ENCODE measurements at regions not wholly inside any gene's neighbourhood (a gene's known extent, or its start where the extent isn't known, plus 50 kb on each side); places are given as distances from the start of the nearest gene placed in this dataset.

DNA sequence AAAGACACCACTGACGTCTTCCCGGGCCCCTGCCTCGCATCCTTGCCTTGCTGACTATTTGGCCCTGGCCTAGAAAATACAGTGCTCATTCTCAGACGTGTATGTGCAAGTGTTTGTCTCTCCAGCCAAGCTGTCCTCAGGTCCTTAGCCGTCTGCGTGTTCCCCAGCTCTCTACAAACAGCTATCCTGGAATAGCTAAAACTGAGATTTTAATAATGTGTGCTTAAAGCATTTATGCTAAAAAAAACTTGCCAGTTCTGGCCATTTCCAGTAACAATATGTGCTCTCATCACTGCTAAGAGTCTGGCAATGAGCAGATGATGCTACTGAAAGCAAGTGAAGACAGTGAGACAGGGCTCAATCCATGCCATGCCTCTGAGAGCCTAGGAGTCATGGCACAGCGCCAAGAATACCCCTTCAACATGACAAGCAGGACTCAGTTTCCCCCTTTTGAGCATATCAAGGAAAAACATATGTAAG lies 55.7 kb downstream of the IRF2BP2 start:
- DNase-seq: no peak

- DNase-seq: no peak
Measured at GRCh38 chr1:234553240-234554188, 56.5 kb downstream of the IRF2BP2 start.

GRCh38 chr1:234551032-234551378 lies 59.0 kb downstream of the IRF2BP2 start:
- no peak for DNase-seq

DNA sequence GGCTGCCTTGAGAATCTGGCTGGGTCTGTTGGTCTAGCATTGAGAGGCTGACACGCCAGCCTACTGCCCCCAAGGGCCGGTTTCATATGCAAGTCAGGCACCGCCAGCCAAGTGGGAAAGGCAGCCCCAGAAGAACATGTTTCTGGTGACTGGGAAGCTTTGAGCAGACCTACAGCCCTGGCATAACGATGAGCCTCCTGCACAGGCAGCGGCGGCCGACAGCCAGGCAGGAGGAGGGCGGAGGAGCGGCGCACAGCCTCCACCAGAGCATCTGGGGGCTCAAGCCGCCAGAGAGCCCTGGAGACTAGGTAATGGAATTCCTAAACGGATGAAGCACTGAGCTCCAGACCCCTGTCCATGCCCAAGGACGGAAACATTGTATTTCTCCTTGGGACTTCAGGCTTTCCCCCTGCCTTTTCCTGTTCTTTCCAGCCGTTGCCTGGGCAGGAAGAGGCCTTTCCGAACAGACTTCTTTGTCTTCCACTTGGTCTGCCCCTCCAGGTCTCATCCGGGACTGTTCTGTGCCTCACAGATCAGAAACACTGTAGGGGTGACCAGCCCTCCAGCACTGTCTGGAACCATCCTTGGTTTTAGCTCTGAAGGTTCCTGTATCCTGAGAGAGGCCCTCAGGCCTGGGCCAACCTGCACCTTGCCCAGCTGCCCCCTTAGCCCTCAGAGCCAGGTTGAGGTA lies 59.5 kb downstream of the IRF2BP2 start:
- no peak for DNase-seq

- DNase-seq: no peak
Measured at GRCh38 chr1:234549447-234550021, 60.4 kb downstream of the IRF2BP2 start.

DNA sequence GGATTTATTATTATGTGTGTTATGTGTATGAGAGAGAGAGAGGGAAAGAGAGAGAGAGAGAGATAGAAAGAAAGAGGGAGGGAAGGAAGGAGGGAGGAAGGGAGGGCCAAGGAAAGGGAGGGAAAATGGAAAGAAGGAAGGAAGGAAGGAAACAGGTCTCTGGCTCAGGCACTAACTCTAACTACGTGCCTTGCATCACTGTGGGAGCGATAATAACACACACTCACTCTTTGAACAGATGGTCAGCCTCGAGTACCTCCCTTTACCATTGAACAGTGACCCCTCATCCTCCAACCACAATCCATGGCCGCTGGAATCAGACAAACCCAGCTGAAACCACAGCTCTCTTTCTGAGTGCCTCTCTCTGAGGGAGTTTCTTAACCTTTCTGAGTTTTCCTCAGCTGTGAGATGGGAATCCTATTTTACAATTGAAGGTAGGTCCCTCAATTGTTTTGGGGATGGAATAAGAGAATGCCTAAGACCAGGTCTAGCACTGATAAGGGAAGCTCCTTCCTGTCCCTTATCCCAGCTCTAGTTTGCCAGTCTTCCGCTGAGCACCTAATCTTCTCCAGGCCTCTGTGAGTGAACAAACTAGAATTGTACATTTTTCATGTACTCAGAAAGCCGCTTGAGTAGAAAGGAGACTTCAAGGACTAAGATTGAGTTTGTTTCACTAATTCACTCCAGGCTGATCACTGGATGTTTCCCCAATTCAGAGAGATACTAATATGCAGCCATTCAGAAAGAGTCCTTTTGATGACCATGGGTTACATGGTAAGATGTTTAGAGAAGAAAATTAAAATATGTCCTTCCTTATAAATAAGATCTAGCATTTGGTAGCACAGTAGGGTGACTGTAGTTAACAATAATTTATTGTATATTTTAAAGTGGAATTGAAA lies 62.8 kb downstream of the IRF2BP2 start:
- no peak for DNase-seq

DNA sequence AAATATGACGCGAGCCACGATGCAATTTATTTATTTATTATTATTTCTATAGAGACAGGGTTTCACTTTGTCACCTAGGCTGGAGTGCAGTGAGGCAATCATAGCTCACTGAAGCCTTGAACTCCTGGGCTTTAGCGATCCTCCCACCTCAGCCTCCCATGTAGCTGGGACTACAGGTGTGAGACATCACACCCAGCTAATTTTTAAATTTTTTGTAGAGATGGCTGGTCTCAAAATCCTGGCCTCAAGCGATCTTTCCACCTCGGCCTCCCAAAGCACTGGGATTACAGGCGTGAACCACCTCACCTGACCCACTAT lies 63.6 kb downstream of the IRF2BP2 start:
- no peak for DNase-seq

- DNase-seq: no peak
Measured at GRCh38 chr1:234545517-234546386, 64.2 kb downstream of the IRF2BP2 start.

DNA sequence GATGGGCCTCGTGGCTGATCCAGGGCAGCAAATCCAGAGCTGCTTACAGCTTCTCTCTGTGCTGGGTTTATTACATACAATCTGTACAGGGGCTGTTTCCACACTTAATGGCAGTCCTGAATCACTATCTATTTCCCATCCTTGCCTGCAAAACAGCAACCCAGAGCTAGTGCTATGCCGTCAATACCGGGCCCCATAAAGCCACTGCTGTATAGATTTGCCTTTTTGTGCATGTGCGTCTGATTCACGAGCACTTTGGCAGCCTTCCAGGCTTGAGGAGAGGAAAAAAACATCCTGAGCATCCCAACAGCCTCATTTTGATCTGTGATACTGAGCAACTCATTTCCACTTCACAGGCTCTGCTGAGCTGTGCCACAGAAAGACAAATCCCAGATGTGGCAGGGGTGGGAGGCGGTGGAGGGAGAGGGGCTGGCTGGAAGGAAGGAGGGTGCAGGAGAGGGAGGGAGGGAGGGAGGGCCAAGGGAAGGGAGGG lies 65.2 kb upstream of the TARBP1 start:
- DNase-seq: peak; percentile 6

GRCh38 chr1:234543442-234544086 lies 64.6 kb upstream of the TARBP1 start:
- no peak for DNase-seq

- DNase-seq: no peak
Measured at GRCh38 chr1:234542211-234542850, 63.4 kb upstream of the TARBP1 start.

GRCh38 chr1:234541286-234541975 lies 62.5 kb upstream of the TARBP1 start:
- no peak for DNase-seq

GRCh38 chr1:234540404-234540762 lies 61.4 kb upstream of the TARBP1 start:
- no peak for DNase-seq

DNA sequence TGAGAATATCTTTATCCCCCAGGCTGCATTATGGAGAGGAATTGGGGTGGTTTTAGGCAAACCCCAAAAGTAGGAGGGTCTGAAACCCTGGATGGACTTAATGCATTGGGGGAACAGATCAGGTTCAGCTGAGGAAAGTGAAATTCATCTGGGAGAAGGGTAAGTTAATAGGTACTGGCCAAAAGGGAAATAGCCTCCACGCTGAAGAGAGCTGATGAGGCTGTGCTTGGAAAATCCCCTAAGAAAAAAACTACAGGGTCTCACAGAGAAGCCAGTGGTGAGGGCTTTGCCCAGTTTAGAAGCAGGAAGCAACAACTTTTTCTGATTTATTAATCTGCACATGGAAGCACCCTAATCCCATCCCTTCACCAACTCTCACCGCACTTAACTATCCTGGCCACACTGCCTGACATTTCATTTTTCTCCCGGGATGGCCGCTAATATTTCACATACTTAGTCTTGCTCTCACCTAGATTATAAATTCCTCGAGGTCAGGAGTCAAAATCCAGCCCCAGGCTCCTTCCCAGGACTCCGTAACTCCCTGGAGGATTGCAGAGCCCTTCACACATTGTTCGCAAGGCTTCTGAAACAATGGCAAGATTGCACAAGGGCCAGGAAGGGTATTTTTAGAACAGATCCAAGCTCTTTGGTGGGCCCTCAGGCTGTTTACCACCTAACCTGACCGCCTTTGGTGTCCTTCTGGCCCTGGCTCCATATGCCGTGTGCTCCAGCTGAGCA lies 60.9 kb upstream of the TARBP1 start:
- no peak for DNase-seq

DNA sequence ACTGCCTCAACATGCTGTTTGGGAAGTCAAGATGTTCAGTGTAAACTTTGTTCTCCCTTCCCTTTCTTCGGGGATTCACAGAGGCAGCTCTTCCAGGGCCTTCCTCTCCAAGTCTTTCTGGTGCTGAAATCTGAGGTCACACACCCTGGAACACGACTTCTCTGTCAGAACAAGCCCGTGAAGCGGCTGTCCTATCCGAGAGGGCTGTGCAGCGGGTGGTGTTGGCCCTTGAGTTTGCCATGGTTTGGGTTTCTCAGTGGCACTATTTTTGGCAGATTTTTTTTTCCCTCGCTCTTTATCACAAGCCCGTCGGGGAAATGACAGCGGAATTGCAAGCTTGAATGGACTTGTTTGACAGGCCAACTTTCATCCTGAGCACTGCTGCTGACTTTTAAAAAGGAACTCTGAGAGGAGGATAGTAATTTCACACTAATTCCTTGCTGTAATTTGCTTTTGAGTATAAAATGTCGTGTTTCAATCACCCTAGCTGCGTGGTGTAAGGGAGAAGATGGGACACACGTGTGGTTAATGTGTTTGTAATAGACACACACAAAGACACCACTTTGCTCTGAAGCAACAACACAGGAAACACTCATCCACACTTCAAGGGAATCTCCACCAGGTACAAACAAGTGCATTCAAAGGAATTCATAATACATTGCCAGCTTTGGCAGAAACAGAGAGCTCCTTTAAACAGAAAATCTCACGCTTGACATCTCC lies 60.1 kb upstream of the TARBP1 start:
- no peak for DNase-seq

- no peak for DNase-seq
Measured at GRCh38 chr1:234538062-234538731, 59.2 kb upstream of the TARBP1 start.

- no peak for DNase-seq
Measured at GRCh38 chr1:234537236-234537635, 58.3 kb upstream of the TARBP1 start.

DNA sequence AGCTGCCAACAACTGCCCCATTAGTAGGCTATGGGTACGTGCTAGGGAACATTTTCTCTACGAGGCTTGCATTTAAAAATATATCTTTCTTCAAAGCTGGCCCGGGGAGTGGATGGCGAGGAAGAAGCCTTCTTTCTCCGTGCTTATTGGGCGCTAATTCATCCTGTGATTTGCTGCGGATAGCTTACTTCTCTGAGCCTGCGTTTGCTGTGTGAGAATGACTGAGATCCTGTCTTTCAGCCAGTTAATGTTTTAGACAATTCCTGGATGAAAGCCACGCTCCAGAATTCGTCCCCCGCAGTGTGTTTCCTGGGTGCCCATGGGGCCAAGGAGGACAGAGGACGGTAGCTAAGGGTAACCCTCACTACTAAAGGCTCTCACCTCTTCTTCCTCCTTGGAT lies 57.8 kb upstream of the TARBP1 start:
- DNase-seq: no peak
